SK-N-SH treated with all-trans-retinoic acid at 6 μM for 48 hours (cell line): ENCODE measurements at regions not wholly inside any gene's neighbourhood (a gene's known extent, or its start where the extent isn't known, plus 50 kb on each side); places are given as distances from the start of the nearest gene placed in this dataset.

Experiments
- ARNTL ChIP-seq: fragments of 450-650 bp; formaldehyde crosslinking; IDR thresholded peaks from 2 replicates; pipeline ENCODE4 v1.5.0; 2020; ENCODE audit warnings: low read depth, mild to moderate bottlenecking, moderate library complexity, borderline replicate concordance
- CREB5 ChIP-seq: fragments of 250-450 bp; sonication (Bioruptor Pico); IDR thresholded peaks from 2 replicates; pipeline ENCODE4 v1.5.1; 2020; ENCODE audit warnings: low read depth, mild to moderate bottlenecking, moderate library complexity
- ESRRG ChIP-seq: fragments of 250-450 bp; sonication (Bioruptor Pico); IDR thresholded peaks from 2 replicates; pipeline ENCODE4 v1.6.1; 2021; ENCODE audit warnings: mild to moderate bottlenecking
- ISL1 ChIP-seq: fragments of 250-450 bp; sonication (Bioruptor Pico); IDR thresholded peaks from 2 replicates; pipeline ENCODE4 v2.1.2; 2022; ENCODE audit warnings: mild to moderate bottlenecking, moderate library complexity
- PATZ1 ChIP-seq: fragments of 250-450 bp; sonication (Bioruptor Pico); IDR thresholded peaks from 2 replicates; pipeline ENCODE4 v1.8.0; 2020; ENCODE audit warnings: mild to moderate bottlenecking, moderate library complexity, borderline replicate concordance
- TCF4 ChIP-seq: fragments of 250-450 bp; sonication (Bioruptor Pico); IDR thresholded peaks from 2 replicates; pipeline ENCODE4 v1.8.0; 2021; ENCODE audit warnings: mild to moderate bottlenecking, moderate library complexity, borderline replicate concordance
- TOX ChIP-seq: fragments of 250-450 bp; sonication (Bioruptor Pico); IDR thresholded peaks from 2 replicates; pipeline ENCODE4 v1.8.0; 2021; ENCODE audit warnings: mild to moderate bottlenecking, moderate library complexity, borderline replicate concordance
- ZFP3 ChIP-seq: fragments of 250-450 bp; sonication (Bioruptor Pico); IDR thresholded peaks from 2 replicates; pipeline ENCODE4 v1.5.0; 2020; ENCODE audit warnings: mild to moderate bottlenecking, moderate library complexity
- ZFP30 ChIP-seq: fragments of 450-650 bp; formaldehyde crosslinking; IDR thresholded peaks from 2 replicates; pipeline ENCODE4 v1.5.0; 2022; ENCODE audit warnings: mild to moderate bottlenecking, moderate library complexity
- ZNF70 ChIP-seq: fragments of 450-650 bp; formaldehyde crosslinking; IDR thresholded peaks from 2 replicates; pipeline ENCODE4 v1.5.0; 2020; ENCODE audit warnings: mild to moderate bottlenecking, moderate library complexity
- TF ChIP-seq, protein P1 (sequence below): fragments of 250-450 bp; sonication (Bioruptor Pico); IDR thresholded peaks from 2 replicates; pipeline ENCODE4 v1.5.1; 2021; ENCODE audit warnings: mild to moderate bottlenecking, moderate library complexity

- TF ChIP-seq ZFP3 (CRISPR knock-in tag) (no peak), ESRRG (CRISPR knock-in tag) (no peak), PATZ1 (CRISPR knock-in tag) (no peak), ISL1 (CRISPR knock-in tag) (no peak), ZFP30 (CRISPR knock-in tag) (no peak), TOX (CRISPR knock-in tag) (no peak), ZNF70 (CRISPR knock-in tag) (no peak), ARNTL (no peak), TCF4 (CRISPR knock-in tag) (no peak), CREB5 (CRISPR knock-in tag) (no peak)
- TF ChIP-seq, protein P1, sequence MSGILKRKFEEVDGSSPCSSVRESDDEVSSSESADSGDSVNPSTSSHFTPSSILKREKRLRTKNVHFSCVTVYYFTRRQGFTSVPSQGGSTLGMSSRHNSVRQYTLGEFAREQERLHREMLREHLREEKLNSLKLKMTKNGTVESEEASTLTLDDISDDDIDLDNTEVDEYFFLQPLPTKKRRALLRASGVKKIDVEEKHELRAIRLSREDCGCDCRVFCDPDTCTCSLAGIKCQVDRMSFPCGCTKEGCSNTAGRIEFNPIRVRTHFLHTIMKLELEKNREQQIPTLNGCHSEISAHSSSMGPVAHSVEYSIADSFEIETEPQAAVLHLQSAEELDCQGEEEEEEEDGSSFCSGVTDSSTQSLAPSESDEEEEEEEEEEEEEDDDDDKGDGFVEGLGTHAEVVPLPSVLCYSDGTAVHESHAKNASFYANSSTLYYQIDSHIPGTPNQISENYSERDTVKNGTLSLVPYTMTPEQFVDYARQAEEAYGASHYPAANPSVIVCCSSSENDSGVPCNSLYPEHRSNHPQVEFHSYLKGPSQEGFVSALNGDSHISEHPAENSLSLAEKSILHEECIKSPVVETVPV (CRISPR knock-in tag): no peak
These were observed 66.1 kb upstream of the HS3ST4 start for GRCh38 chr16:25625620-25626019.
